Right lung (tissue), 2 donors: ENCODE measurements at regions not wholly inside any gene's neighbourhood (a gene's known extent, or its start where the extent isn't known, plus 50 kb on each side); places are given as distances from the start of the nearest gene placed in this dataset.

Experiments used
- DNase-seq, 2 donors: peaks; one replicate each; pipeline ENCODE4 v3.0.0-alpha.2; 2013

DNA sequence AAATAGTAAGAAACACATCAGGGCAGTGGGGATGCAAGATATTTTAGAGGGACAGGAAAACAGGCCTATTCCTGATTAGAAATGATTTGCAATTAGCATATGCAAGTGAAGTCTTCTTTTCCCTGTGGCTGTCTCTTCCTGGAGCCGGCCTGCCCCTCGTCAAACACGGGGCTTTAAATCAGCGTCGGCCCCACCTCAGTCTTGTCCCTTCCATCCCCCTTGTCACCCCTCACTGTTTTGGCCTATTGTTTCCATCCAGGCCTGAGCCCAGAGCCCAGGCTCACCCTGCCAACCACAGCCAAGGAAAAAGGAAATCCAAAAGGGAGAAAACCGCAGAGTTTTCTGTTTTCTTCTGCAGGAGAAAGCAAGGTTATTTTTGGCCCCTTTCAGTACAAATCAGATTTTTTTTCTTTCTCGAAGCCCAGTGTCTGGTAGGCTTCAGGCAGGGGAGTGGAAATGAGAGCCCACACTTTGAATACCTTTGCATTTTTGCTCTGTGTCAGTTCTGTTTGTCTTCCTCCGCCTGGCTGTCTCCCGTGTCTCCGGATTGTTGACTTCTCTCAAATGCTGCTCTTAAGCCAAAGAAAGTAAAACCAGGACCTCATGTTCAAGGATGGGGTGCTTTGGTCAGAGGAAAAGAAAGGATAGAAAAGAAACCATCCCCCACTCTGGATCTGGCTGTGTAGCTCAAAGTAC, 399.9 kb upstream of the CDH11 start:
- DNase-seq: no peak

GRCh38 chr16:65519402-65519801, 397.5 kb upstream of the CDH11 start:
- DNase-seq: no peak

GRCh38 chr16:65515193-65515592, 393.3 kb upstream of the CDH11 start:
- DNase-seq: no peak

DNA sequence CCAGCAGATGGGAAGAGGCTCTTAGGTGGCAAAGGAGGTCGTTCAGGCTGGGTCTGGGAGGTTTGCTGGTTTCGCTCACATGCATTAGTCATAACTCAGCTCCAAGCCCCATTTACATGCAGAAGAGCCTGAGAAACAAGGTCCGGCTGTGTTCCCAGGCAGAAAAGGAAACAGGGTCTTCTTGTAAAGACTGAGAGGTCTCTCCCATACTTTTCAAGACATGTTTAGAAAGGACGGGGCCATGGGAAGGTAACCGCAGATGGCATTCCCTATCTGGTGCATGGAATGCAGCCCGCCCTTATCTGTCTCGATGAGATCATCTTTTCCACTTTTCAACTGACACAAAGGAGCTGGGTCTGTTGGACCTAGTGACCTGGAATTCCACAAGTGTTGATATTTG, 389.0 kb upstream of the CDH11 start:
- no peak for DNase-seq

DNA sequence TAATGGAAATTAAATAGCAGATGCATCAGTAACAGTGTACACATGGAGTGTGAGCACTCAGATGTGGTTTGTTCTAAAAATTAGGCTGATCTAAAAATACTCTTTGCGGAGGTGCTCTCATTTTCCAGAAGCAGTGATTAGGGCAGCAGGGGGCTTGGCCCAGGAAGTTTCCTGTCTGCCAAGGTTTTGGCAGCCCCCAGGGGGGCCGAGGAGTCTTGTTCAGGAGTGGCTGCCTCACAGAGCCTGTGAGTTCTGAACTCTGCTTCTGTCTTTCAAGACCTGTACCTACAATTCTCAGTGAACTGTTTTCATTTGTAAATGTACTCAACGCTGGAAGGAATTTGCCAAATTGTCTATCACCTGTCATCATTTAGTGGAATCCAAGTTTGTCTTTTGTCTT, 388.4 kb upstream of the CDH11 start:
- no peak for DNase-seq

GRCh38 chr16:65509172-65509571, 387.3 kb upstream of the CDH11 start:
- DNase-seq: no peak

- no peak for DNase-seq
Measured at GRCh38 chr16:65500919-65501318, 379.1 kb upstream of the CDH11 start.

DNA sequence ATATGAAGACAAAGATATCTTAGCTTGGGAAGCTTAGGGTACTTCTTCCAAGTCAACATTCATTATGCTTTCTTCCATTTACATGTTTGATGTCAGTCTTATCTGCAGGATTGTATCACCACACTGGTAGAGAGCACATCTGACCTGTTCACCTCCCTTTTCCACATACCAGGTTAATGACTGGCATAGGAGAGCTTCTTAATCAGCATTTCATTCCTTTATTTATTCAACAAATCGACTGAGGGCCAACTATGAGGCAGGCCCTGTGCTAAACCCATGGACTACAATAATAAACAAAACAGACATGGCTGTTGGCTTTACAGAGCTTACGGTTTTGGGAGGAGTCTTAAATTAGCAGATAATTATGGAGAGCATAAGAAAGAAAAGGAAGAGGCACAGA, 378.1 kb upstream of the CDH11 start:
- no peak for DNase-seq

GRCh38 chr16:65499566-65499965, 377.7 kb upstream of the CDH11 start:
- no peak for DNase-seq

- no peak for DNase-seq
Measured at GRCh38 chr16:65497571-65497970, 375.7 kb upstream of the CDH11 start.

GRCh38 chr16:65495106-65495505, 373.2 kb upstream of the CDH11 start:
- no peak for DNase-seq

GRCh38 chr16:65494609-65495008, 372.7 kb upstream of the CDH11 start:
- no peak for DNase-seq

DNA sequence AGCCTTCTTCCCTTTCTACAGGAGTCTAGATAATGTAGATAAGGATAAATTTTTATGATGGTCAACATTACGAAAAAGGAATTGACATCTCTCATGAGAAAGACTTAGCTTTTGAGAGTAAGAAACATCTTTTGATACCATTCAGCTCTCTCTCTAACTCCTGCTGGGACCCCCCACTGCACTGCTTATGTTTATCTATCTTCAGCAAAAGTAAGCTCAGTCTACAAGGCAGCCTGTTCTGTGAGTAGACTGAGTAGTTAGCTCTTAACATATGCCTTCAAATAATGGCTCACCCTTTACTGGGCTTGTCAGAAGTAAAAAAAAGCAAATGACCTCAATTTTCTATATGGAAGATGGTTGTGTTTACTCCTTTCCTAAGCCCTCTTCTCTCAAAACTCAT, 372.2 kb upstream of the CDH11 start:
- DNase-seq: no peak

GRCh38 chr16:65490286-65490685, 368.4 kb upstream of the CDH11 start:
- DNase-seq: no peak

- no peak for DNase-seq
Measured at GRCh38 chr16:65489531-65490023, 367.7 kb upstream of the CDH11 start.

GRCh38 chr16:65487231-65487630, 365.4 kb upstream of the CDH11 start:
- DNase-seq: no peak

- DNase-seq: no peak
Measured at GRCh38 chr16:65481956-65482355, 360.1 kb upstream of the CDH11 start.

GRCh38 chr16:65480281-65481091, 358.6 kb upstream of the CDH11 start:
- DNase-seq: no peak

- no peak for DNase-seq
Measured at GRCh38 chr16:65476448-65476955, 354.6 kb upstream of the CDH11 start.

DNA sequence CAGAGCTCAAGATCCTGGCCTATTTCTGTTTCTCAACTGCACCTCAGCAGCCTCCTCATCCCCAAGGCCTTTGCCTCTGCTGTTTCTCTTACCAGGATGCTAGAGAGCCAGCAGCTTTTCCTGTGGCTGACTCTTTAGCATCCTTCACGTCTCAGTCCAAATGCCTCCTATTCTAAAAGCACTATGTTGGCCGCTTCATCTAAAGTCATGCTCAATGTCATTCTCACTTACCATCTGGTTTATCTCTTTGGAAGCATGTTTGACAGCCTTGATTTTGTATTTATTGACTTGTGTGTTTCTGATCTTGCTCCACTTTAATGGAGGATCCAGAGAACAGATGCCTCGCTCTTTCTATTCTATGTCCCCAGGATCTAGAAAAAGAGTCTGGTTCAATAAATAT, 351.8 kb upstream of the CDH11 start:
- no peak for DNase-seq

- no peak for DNase-seq
Measured at GRCh38 chr16:65469116-65469515, 347.3 kb upstream of the CDH11 start.

GRCh38 chr16:65468133-65468532, 346.3 kb upstream of the CDH11 start:
- no peak for DNase-seq

DNA sequence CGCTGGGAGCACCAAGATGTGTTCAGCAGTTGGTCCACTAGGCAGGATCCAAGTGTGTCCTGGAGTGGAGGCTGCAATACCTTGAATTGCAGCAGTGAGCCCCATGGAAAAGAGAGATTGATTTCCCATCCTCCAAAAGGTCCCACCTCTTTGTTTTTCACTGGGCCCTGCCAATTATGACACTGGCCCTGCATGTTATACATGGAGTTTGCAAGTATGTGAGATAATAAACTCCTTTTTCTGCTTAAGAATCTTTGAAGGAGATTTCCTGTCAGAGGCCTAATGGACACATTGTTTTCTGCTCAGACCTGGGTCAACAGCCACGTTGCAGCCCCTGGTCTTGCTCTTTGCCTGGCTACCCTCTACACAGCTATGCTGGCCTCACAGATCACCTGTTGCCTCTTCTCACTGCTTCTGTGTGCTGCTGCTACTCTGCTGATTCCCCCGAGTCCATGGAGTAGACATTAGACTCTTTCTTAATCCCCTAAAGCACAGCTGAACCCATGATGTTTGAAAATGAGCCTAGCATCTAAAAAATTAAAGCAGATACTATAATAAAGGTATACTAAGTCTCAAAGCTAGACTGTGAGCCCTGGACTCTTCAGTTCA, 341.9 kb upstream of the CDH11 start:
- no peak for DNase-seq
